HG03108 (cell line): ENCODE measurements at regions not wholly inside any gene's neighbourhood (a gene's known extent, or its start where the extent isn't known, plus 50 kb on each side); places are given as distances from the start of the nearest gene placed in this dataset.
"Not testable (repeated sequence)": the region's sequence is repeated elsewhere in the genome, so short reads cannot be mapped to it uniquely, and the experiment has no call there.

ENCODE experiments used
- ATAC-seq: cut with Tn5 transposase; IDR thresholded peaks from one replicate; pipeline ENCODE4 v1.9.1; 2021; ENCODE audit warnings: moderate library complexity; ENCODE audit not compliant: unreplicated experiment

GRCh38 chr7:138366137-138366536 lies 93.9 kb upstream of the TRIM24 start:
- ATAC-seq, result not testable (repeated sequence)

DNA sequence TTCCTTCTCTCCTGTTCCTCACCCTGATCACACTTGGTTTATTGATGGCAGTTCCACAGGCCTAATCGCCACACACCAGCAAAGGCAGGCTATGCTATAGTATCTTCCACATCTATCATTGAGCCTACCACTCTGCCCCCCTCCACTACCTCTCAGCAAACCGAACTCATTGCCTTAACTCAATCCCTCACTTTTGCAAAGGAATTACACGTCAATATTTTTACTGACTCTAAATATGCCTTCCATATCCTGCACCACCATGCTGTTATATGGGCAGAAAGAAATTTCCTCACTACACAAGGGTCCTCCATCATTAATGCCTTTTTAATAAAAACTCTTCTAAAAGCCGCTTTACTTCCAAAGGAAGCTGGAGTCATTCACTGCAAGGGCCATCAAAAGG lies 93.4 kb upstream of the TRIM24 start:
- not testable (repeated sequence) for ATAC-seq

DNA sequence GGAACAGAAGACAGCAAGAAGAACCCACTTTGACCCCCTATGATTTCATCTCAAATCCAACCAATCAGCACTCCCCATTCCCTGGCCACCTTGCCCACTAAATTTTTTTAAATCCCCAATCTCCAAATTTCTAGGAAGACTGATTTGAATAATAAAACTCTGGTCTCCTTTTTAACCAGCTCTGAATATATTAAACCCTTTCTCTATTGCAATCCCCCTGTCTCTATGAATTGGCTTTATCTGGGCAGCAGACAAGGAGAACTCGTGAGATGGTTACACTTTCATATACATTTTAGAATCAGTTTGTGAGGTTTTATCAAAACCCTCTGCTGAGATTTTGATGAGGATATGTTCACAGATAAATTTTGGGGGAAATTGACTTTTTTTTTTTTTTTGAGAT lies 90.3 kb upstream of the TRIM24 start:
- ATAC-seq, result no peak

GRCh38 chr7:138370956-138371355 lies 89.1 kb upstream of the TRIM24 start:
- no peak for ATAC-seq

GRCh38 chr7:138374119-138374693 lies 85.9 kb upstream of the TRIM24 start:
- ATAC-seq, result no peak

- ATAC-seq, result no peak
Measured at GRCh38 chr7:138377306-138377705, 82.8 kb upstream of the TRIM24 start.

DNA sequence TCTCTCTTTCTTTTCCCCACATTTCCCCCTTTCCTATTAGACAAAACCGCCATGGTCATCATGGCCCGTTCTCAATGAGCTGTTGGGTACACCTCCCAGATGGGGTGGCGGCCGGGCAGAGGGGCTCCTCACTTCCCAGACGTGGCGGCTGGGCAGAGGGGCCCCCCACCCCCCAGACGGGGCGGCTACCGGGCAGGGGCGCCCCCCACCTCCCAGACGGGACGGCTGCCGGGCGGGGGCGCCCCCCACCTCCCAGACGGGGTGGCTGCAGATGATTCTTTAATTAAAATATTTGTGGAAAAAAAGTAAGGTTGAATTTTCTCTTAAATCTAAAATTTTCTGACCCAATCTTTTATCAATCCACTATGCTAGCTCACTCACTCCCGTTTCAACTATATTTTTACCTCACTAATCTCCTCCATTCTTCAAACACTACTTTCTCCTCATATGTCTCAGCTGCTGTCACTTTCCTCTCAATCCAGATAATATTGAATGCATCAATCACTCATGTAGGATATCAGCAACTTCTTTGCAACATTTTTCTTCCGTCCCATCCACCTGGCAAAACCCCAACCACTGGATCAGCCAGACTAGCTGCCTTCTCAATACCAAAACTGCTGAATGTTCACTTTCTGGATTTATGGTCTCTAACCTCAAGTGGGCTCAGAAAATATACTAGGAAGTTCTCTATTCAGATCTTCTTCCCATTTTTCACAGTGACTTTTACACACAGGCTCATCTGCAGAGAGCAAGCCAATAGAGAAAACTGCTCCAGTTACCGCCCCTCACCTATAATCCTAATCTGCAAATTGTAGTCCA lies 81.1 kb upstream of the TRIM24 start:
- no peak for ATAC-seq

DNA sequence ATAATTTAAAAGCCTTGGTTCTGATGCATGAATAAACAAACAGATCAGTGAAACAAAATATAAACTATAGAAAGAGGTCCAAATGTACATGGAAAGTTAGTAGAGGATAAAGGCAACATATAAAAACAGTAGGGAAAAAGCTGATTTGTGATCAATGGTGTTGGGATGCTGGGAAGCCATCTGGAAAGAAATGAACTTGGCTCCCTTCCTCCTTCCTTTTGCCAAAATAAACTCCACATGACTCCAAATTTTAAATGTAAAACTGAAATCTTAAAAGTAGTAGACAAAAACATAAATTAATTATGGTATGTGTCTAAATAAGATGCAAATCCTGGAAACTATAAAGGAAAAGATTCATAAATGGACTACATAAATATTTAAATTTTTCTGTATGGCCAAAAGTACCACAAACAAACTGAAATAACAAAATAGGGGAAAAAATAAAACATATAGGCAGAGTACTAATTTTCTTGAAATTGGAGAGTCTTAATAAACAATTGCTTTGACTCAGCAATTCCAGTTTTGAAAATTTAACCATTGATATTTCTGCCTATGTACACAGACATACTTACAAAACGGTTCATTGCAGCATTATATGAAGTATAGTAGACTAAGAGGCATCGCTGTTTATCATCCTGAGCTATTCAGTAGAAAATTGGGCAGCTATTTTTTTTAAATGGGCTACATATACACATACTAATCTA lies 77.0 kb upstream of the TRIM24 start:
- ATAC-seq, result no peak

GRCh38 chr7:138386821-138387220 lies 73.2 kb upstream of the TRIM24 start:
- ATAC-seq, result no peak

DNA sequence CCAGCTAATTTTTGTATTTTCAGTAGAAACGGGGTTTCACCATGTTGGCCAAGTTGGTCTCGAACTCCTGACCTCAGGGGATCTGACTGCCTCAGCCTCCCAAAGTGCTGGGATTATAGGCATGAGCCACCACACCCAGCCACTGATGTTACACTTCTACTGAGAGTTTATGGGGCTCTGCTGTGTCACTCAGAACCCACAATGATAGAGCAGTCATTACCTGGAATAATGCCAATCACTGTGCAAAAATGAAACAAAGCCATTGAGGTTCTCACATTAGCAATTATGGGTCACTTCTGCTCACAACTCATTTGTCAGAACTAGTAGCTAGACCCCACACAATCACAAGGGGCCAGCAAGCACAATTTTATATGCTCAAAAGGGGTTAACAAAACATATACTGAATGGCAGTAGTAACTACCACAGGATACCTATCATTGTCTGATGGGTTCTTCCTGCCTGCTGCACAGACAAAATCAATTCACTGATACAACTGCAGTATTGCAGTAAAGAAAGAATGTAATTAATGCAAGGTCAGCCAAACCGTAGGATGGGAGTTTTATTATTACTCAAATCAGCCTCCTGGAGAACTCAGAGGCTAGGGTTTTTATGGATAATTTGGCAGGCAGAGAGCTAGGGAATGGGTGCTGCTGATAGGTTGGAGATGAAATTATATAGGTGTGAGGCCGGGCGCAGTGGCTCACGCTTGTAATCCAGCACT lies 72.1 kb upstream of the TRIM24 start:
- ATAC-seq, result no peak

- no peak for ATAC-seq
Measured at GRCh38 chr7:138388673-138389491, 71.2 kb upstream of the TRIM24 start.

DNA sequence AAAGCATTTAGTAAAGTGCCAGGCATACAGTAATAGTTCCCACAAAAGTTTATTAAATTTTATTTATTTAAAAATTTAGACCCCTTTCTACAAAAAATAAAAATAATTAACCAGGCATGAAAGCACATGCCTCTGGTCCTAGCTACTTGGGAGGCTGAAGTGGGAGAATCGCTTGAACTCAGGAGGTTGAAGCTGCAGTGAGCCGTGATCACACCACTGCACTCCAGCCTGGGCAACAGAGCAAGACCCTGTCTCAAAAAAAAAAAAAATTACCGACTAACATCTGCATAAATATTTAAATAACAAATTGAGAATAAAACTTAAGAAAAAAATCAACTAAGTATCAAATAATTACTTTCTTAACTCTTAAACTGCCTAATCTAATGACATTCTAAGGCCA lies 64.3 kb upstream of the TRIM24 start:
- no peak for ATAC-seq

DNA sequence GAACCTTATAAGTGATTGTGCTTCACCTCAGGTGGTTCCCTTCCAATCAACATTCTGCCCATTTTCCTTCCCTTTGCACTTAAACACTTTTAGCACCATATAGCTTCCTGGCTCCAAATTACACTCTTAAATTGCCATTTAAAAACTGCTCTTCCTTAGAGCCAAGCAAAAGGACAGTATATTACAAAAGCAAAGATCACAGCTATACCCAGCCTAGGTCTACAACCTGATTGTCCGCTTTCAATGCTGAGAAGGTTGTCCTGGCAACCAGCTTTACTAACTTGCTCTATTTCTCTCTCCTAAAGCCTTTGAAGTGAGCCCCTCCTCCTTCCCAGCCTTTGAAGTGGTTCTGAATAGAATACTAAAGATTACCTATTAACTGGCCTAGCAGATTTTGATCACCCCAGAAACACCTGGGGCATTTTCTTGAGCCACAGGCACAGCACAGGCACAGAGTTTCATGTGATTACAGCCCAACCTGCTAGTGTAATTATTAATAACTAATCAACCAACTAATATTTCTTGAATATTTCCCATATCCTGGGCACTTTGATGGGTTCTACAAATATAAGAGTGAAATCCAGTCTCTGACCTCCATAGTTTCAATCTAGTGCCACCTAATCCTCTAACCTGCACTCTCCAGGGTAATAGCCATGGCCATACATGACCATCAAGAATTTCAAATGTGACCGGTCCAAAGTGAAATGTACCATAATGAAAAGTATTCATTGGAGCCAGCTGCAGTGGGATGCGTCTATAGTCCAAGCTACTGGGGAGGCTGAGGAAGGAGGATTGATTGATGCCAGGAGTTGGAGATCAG lies 63.6 kb upstream of the TRIM24 start:
- peak; percentile 97 for ATAC-seq

GRCh38 chr7:138397071-138397433 lies 63.0 kb upstream of the TRIM24 start:
- not testable (repeated sequence) for ATAC-seq

GRCh38 chr7:138398857-138399256 lies 61.2 kb upstream of the TRIM24 start:
- no peak for ATAC-seq

- ATAC-seq, result no peak
Measured at GRCh38 chr7:138400400-138400886, 59.6 kb upstream of the TRIM24 start.

DNA sequence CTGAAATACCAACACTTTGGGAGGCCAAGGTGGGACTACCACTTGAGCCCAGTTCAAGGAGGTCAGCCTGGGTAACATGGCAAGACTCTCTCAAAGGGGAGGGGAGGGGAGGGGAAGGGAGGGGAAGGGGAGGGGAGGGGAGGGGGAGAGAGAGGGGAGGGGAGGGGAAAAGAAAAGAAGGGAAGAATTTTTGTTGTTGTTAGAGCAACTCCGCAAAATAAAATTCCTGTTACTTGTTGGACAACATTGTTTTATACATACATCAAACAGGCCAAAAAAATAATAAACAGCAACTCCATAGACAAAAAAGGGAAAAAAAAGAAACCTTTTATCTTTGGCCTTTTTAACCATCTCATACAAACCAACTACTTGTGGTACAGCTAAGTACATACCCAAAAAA lies 57.3 kb upstream of the TRIM24 start:
- ATAC-seq, result no peak

DNA sequence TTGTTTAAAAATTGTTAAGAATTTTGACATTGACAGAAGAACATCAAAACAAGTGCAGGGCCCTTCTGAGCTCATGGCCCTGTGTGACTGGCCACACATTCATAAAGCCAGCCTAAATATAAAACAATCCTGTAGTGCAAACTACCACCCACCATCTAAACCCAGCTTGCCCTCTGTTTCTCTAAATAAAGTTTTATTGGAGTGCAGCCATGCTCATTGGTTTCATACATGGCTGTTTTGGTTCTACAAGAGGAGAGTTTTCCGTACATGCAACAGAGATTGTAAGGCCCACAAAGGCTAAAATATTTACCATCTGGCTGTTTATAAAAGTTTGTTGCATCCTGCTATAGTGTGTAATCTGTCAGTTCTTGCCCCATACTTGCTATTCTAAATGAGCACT lies 54.6 kb upstream of the TRIM24 start:
- ATAC-seq, result no peak

DNA sequence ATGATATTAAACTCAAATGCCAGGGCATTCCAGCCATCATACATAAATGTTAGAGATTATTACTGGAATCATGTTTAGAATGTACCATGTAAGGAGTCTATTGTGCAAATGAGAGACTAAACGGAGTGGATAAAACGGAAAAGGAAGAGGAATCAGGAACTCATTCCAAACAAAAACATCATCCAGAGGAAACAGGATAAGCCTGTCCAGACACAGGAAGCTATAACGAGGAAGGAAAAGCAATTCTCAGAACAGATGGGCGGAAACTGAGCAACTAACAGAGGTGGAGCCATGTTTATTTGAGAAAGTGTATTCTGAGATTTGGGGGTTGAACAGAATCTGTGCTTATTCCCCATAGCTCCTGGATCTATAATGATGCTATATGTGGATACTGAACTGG lies 52.3 kb upstream of the TRIM24 start:
- no peak for ATAC-seq
